ENCODE measurements at regions not wholly inside any gene's neighbourhood (a gene's known extent, or its start where the extent isn't known, plus 50 kb on each side); places are given as distances from the start of the nearest gene placed in this dataset.

DNA sequence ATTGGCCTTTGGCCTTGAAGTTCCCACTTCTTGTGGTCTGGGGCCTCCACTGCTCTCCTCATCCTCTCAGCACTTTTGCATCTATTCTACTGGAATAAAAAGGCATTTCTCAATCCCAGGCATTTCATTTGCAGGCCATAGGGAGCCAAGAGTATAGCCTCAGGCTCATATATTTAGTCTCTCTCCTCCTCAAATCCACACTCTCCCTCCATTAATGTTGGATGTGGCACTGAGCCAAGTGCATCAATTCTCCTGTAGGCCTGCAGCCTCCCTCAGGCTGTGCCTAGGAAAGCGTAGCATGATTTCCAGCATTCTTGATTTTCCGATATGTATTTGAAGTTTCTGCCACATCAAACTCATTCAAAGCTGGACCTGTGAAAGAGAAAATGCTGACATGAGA is 211.5 kb upstream of the CPNE8 start:
- TF ChIP-seq, protein P1, sequence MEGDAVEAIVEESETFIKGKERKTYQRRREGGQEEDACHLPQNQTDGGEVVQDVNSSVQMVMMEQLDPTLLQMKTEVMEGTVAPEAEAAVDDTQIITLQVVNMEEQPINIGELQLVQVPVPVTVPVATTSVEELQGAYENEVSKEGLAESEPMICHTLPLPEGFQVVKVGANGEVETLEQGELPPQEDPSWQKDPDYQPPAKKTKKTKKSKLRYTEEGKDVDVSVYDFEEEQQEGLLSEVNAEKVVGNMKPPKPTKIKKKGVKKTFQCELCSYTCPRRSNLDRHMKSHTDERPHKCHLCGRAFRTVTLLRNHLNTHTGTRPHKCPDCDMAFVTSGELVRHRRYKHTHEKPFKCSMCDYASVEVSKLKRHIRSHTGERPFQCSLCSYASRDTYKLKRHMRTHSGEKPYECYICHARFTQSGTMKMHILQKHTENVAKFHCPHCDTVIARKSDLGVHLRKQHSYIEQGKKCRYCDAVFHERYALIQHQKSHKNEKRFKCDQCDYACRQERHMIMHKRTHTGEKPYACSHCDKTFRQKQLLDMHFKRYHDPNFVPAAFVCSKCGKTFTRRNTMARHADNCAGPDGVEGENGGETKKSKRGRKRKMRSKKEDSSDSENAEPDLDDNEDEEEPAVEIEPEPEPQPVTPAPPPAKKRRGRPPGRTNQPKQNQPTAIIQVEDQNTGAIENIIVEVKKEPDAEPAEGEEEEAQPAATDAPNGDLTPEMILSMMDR (IDR thresholded peaks at IDR 0.05): no peak
- TF ChIP-seq POLR2AphosphoS5 (IDR thresholded peaks at IDR 0.05) (no peak), POLR2A (IDR thresholded peaks at IDR 0.05) (no peak)
